GM18873 (cell line): ENCODE measurements at regions not wholly inside any gene's neighbourhood (a gene's known extent, or its start where the extent isn't known, plus 50 kb on each side); places are given as distances from the start of the nearest gene placed in this dataset.

Experiments used
- ATAC-seq: cut with Tn5 transposase; IDR thresholded peaks from one replicate; pipeline ENCODE4 v1.9.1; 2021; ENCODE audit warnings: mild to moderate bottlenecking, moderate library complexity, moderate number of reproducible peaks; ENCODE audit not compliant: unreplicated experiment, low FRiP score

- ATAC-seq: no peak
Measured at GRCh38 chr1:75984781-75985180, 52.6 kb upstream of the ASB17 start.

GRCh38 chr1:75985827-75986226, 53.6 kb upstream of the ASB17 start:
- peak; percentile 88 for ATAC-seq

GRCh38 chr1:75986478-75986877, 54.3 kb upstream of the ASB17 start:
- ATAC-seq: no peak

- no peak for ATAC-seq
Measured at GRCh38 chr1:75989121-75989520, 56.9 kb upstream of the ASB17 start.

- ATAC-seq: no peak
Measured at GRCh38 chr1:75990686-75991085, 58.5 kb upstream of the ASB17 start.

- peak; percentile 90 for ATAC-seq
Measured at GRCh38 chr1:75991497-75992114, 59.4 kb upstream of the ASB17 start.

- ATAC-seq: no peak
Measured at GRCh38 chr1:75992312-75992711, 60.1 kb upstream of the ASB17 start.

GRCh38 chr1:75993661-75994060, 61.5 kb upstream of the ASB17 start:
- ATAC-seq: no peak

GRCh38 chr1:75996196-75996595, 64.0 kb upstream of the ASB17 start:
- ATAC-seq: no peak

- no peak for ATAC-seq
Measured at GRCh38 chr1:75999034-75999433, 66.8 kb upstream of the ASB17 start.

GRCh38 chr1:76003946-76004345, 70.6 kb upstream of the ST6GALNAC3 start:
- ATAC-seq: no peak

GRCh38 chr1:76005765-76006164, 68.8 kb upstream of the ST6GALNAC3 start:
- ATAC-seq: no peak

- no peak for ATAC-seq
Measured at GRCh38 chr1:76006234-76006633, 68.3 kb upstream of the ST6GALNAC3 start.

GRCh38 chr1:76010802-76011201, 63.7 kb upstream of the ST6GALNAC3 start:
- no peak for ATAC-seq

- ATAC-seq: no peak
Measured at GRCh38 chr1:76012341-76013205, 62.0 kb upstream of the ST6GALNAC3 start.

- ATAC-seq: no peak
Measured at GRCh38 chr1:76013206-76013581, 61.4 kb upstream of the ST6GALNAC3 start.

- no peak for ATAC-seq
Measured at GRCh38 chr1:76015478-76016103, 59.0 kb upstream of the ST6GALNAC3 start.

- ATAC-seq: no peak
Measured at GRCh38 chr1:76018045-76018444, 56.5 kb upstream of the ST6GALNAC3 start.

GRCh38 chr1:76021846-76022245, 52.7 kb upstream of the ST6GALNAC3 start:
- no peak for ATAC-seq

GRCh38 chr1:76023669-76024435, 50.7 kb upstream of the ST6GALNAC3 start:
- no peak for ATAC-seq
